ENCODE measurements at regions not wholly inside any gene's neighbourhood (a gene's known extent, or its start where the extent isn't known, plus 50 kb on each side); places are given as distances from the start of the nearest gene placed in this dataset.

GRCh38 chr3:156040041-156040440 is 80.3 kb upstream of the KCNAB1 start:
- no peak for TF ChIP-seq EZH2 (IDR thresholded peaks at IDR 0.05)
- TF ChIP-seq FOXP2 (optimal IDR thresholded peaks at IDR 0.05; ENCODE audit: control extremely low read depth, extremely low read length, insufficient read depth): no peak
- TF ChIP-seq POLR2AphosphoS5 (IDR thresholded peaks at IDR 0.05; ENCODE audit: borderline replicate concordance, low read depth, low read length): no peak
